RPMI7951 (cell line): ENCODE measurements at regions not wholly inside any gene's neighbourhood (a gene's known extent, or its start where the extent isn't known, plus 50 kb on each side); places are given as distances from the start of the nearest gene placed in this dataset.

Source experiments
- DNase-seq: peaks from one replicate; pipeline ENCODE4 v3.0.0-alpha.2; 2012; ENCODE audit warnings: low read depth

- DNase-seq = no peak
Measured at GRCh38 chr5:35364350-35364749, 134.1 kb upstream of the PRLR start.

GRCh38 chr5:35363387-35363965 lies 133.2 kb upstream of the PRLR start:
- DNase-seq = no peak

- DNase-seq = no peak
Measured at GRCh38 chr5:35362772-35363171, 132.5 kb upstream of the PRLR start.

- no peak for DNase-seq
Measured at GRCh38 chr5:35360671-35361070, 130.4 kb upstream of the PRLR start.

GRCh38 chr5:35359859-35360258 lies 129.6 kb upstream of the PRLR start:
- DNase-seq = no peak

GRCh38 chr5:35357973-35358372 lies 127.7 kb upstream of the PRLR start:
- DNase-seq = no peak

GRCh38 chr5:35356725-35357124 lies 126.4 kb upstream of the PRLR start:
- DNase-seq = peak; percentile 8

GRCh38 chr5:35354751-35355150 lies 124.5 kb upstream of the PRLR start:
- DNase-seq = no peak

GRCh38 chr5:35345222-35345621 lies 114.9 kb upstream of the PRLR start:
- no peak for DNase-seq

- no peak for DNase-seq
Measured at GRCh38 chr5:35342664-35343063, 112.4 kb upstream of the PRLR start.

GRCh38 chr5:35341189-35341588 lies 110.9 kb upstream of the PRLR start:
- DNase-seq = no peak

- DNase-seq = no peak
Measured at GRCh38 chr5:35339616-35340100, 109.4 kb upstream of the PRLR start.

GRCh38 chr5:35339006-35339405 lies 108.7 kb upstream of the PRLR start:
- DNase-seq = no peak

- no peak for DNase-seq
Measured at GRCh38 chr5:35338157-35338453, 107.8 kb upstream of the PRLR start.

- no peak for DNase-seq
Measured at GRCh38 chr5:35337340-35338156, 107.3 kb upstream of the PRLR start.

GRCh38 chr5:35336230-35336629 lies 105.9 kb upstream of the PRLR start:
- no peak for DNase-seq

GRCh38 chr5:35335752-35336151 lies 105.5 kb upstream of the PRLR start:
- DNase-seq = no peak

- DNase-seq = no peak
Measured at GRCh38 chr5:35333366-35333765, 103.1 kb upstream of the PRLR start.

GRCh38 chr5:35331956-35332950 lies 102.0 kb upstream of the PRLR start:
- no peak for DNase-seq

GRCh38 chr5:35325836-35326235 lies 95.5 kb upstream of the PRLR start:
- DNase-seq = no peak

GRCh38 chr5:35324679-35325078 lies 94.4 kb upstream of the PRLR start:
- DNase-seq = no peak

- no peak for DNase-seq
Measured at GRCh38 chr5:35324201-35324600, 93.9 kb upstream of the PRLR start.
